HepG2 (cell line): ENCODE measurements at regions not wholly inside any gene's neighbourhood (a gene's known extent, or its start where the extent isn't known, plus 50 kb on each side); places are given as distances from the start of the nearest gene placed in this dataset.

ENCODE experiments used
- ATAC-seq: fragments of 200-7000 bp; cut with Tn5 transposase; 3 replicates; pipeline ENCODE4 v1.9.1; 2020; ENCODE audit warnings: mild to moderate bottlenecking, moderate library complexity
- BruUV-seq: library from RNA; stranded (reverse); fragments of 400-500 nt; replicated peaks from 2 replicates; lab custom pipeline; 2021; lab: Mats Ljungman, UMichigan
- CTCF ChIA-PET: fragments of 300-600 bp; formaldehyde crosslinking; extraction: SDS; loops from one replicate; lab custom pipeline; 2021; ENCODE audit warnings: low total read pairs, inconsistent platforms, low intra/inter-chr PET ratio; lab: Yijun Ruan, JAX
- POLR2A ChIA-PET: fragments of 350-600 bp; sonication (Branson Sonifier 250); formaldehyde crosslinking; loops from one replicate; lab custom pipeline; 2020; ENCODE audit warnings: antibody characterized with exemption, inconsistent platforms; lab: Yijun Ruan, JAX
- DNase-seq: peaks from one replicate; pipeline ENCODE4 v3.0.0-alpha.2; 2015; ENCODE audit warnings: low spot score
- FAIRE-seq: peaks from 3 replicates; lab custom pipeline; 2011; peaks lifted over from hg19 to GRCh38; lab: Jason Lieb, UNC
- H2AFZ ChIP-seq: one replicate; pipeline ENCODE4 v1.6.1; 2011; ENCODE audit warnings: low read length, inconsistent platforms
- H3K27ac ChIP-seq: fragments of 300-600 bp; 3 replicates; pipeline ENCODE4 v1.8.0; 2011; ENCODE audit warnings: mixed run types, mild to moderate bottlenecking, mixed read lengths, low read length, inconsistent platforms; ENCODE audit not compliant: insufficient read depth; ENCODE audit errors: extremely low read length
- H3K27me3 ChIP-seq, 2 experiments: fragments of 200-600 bp in 1 of 2; 2 replicates in 1 of 2; 3 replicates in 1 of 2; pipeline versions ENCODE4 v1.6.0 to v1.8.0; 2011; ENCODE audit warnings: low read length in 2 of 2, mild to moderate bottlenecking in 2 of 2, moderate library complexity in 2 of 2, inconsistent platforms in 1 of 2; ENCODE audit not compliant: insufficient read depth in 2 of 2, control insufficient read depth in 1 of 2
- H3K36me3 ChIP-seq, 2 experiments: fragments of 200-600 bp in 1 of 2; replicated peaks in 1 of 2; 2 replicates in 1 of 2; 3 replicates in 1 of 2; pipeline versions ENCODE4 v1.5.1 to v1.8.0; 2011; ENCODE audit warnings: low read length in 2 of 2, inconsistent platforms in 1 of 2; ENCODE audit not compliant: insufficient read depth in 2 of 2, control insufficient read depth in 1 of 2
- H3K4me1 ChIP-seq: 2 replicates; pipeline ENCODE4 v1.5.1; 2012; ENCODE audit warnings: low read length, inconsistent platforms; ENCODE audit not compliant: insufficient read depth
- H3K4me2 ChIP-seq: 2 replicates; pipeline ENCODE4 v1.6.0; 2011; ENCODE audit warnings: low read depth, low read length, inconsistent platforms
- H3K4me3 ChIP-seq, 3 experiments: fragments of 200-600 bp in 1 of 3; sonication (generic), shearing (Covaris generic) in 1 of 3; replicated peaks in 1 of 3; 2 replicates each; pipeline ENCODE4 v1.5.1; 2011 to 2016; ENCODE audit warnings: low read length in 3 of 3, inconsistent platforms in 2 of 3, low read depth in 2 of 3, mild to moderate bottlenecking in 2 of 3, control low read depth in 1 of 3, mixed read lengths in 1 of 3; ENCODE audit not compliant: insufficient read depth in 1 of 3
- H3K79me2 ChIP-seq: one replicate; pipeline ENCODE4 v1.6.1; 2011; ENCODE audit warnings: low read length, inconsistent platforms; ENCODE audit not compliant: insufficient read depth
- H3K9ac ChIP-seq: 2 replicates; pipeline ENCODE4 v1.6.0; 2011; ENCODE audit warnings: mild to moderate bottlenecking, low read depth, low read length, inconsistent platforms; ENCODE audit not compliant: insufficient read depth
- H3K9me3 ChIP-seq: 2 replicates; pipeline ENCODE4 v1.5.1; 2012; ENCODE audit warnings: mild to moderate bottlenecking, low read length
- H4K20me1 ChIP-seq: 2 replicates; pipeline ENCODE4 v1.6.0; 2011; ENCODE audit warnings: inconsistent platforms, mild to moderate bottlenecking, low read length, moderate library complexity; ENCODE audit not compliant: insufficient read depth
- ARID5B ChIP-seq: IDR thresholded peaks from 2 replicates; pipeline ENCODE4 v1.4.0; 2020; ENCODE audit warnings: mild to moderate bottlenecking, missing genetic modification reagents
- ARNT ChIP-seq: fragments of 450-650 bp; IDR thresholded peaks from 2 replicates; pipeline ENCODE4 v1.6.1; 2017
- DRAP1 ChIP-seq: IDR thresholded peaks from 2 replicates; pipeline ENCODE4 v1.6.1; 2016; ENCODE audit warnings: missing genetic modification reagents, missing compliant biosample characterization
- EEA1 ChIP-seq: sonication (generic); formaldehyde crosslinking; IDR thresholded peaks from 2 replicates; pipeline ENCODE4 v1.5.1; 2020; ENCODE audit warnings: mild to moderate bottlenecking, missing genetic modification reagents, borderline replicate concordance
- GTF3A ChIP-seq: sonication (generic); formaldehyde crosslinking; conservative IDR thresholded peaks from 2 replicates; pipeline ENCODE4 v1.4.0; 2020; ENCODE audit warnings: mild to moderate bottlenecking, missing genetic modification reagents
- HOXD1 ChIP-seq: sonication (generic); formaldehyde crosslinking; IDR thresholded peaks from 2 replicates; pipeline ENCODE4 v1.5.0; 2020; ENCODE audit warnings: missing genetic modification reagents
- IRF1 ChIP-seq: sonication (generic); formaldehyde crosslinking; IDR thresholded peaks from 2 replicates; pipeline ENCODE4 v1.4.0; 2020; ENCODE audit warnings: low read depth, mild to moderate bottlenecking, missing genetic modification reagents
- NFYC ChIP-seq: IDR thresholded peaks from 2 replicates; pipeline ENCODE4 v1.6.1; 2016; ENCODE audit warnings: missing genetic modification reagents, missing compliant biosample characterization
- SIN3A ChIP-seq: IDR thresholded peaks from 2 replicates; pipeline ENCODE4 v1.6.1; 2011; ENCODE audit warnings: low read depth, mild to moderate bottlenecking, control low read depth, low read length, borderline replicate concordance
- ZBTB7A ChIP-seq: sonication (generic); formaldehyde crosslinking; IDR thresholded peaks from 2 replicates; pipeline ENCODE4 v1.8.0; 2022; ENCODE audit warnings: mild to moderate bottlenecking, missing genetic modification reagents
- ZHX1 ChIP-seq: sonication (generic); formaldehyde crosslinking; IDR thresholded peaks from 2 replicates; pipeline ENCODE4 v1.8.1; 2022; ENCODE audit warnings: low read depth, mild to moderate bottlenecking, missing genetic modification reagents
- ZNF18 ChIP-seq: sonication (generic); formaldehyde crosslinking; IDR thresholded peaks from 2 replicates; pipeline ENCODE4 v1.8.0; 2022; ENCODE audit warnings: mild to moderate bottlenecking, missing genetic modification reagents; ENCODE audit not compliant: insufficient replicate concordance
- ZNF296 ChIP-seq: sonication (generic); formaldehyde crosslinking; conservative IDR thresholded peaks from 2 replicates; pipeline ENCODE4 v1.5.0; 2020; ENCODE audit warnings: mild to moderate bottlenecking, missing genetic modification reagents
- ZNF501 ChIP-seq: sonication (generic); formaldehyde crosslinking; IDR thresholded peaks from 2 replicates; pipeline ENCODE4 v1.5.1; 2020; ENCODE audit warnings: mild to moderate bottlenecking, moderate library complexity, missing genetic modification reagents
- ZNF547 ChIP-seq: sonication (generic); formaldehyde crosslinking; IDR thresholded peaks from 2 replicates; pipeline ENCODE4 v1.5.1; 2020; ENCODE audit warnings: mild to moderate bottlenecking, missing genetic modification reagents
- ZNF792 ChIP-seq: IDR thresholded peaks from 2 replicates; pipeline ENCODE4 v1.6.1; 2016
- WGBS: methylation state at CpG from one replicate; pipeline ENCODE4 v1.1.6; 2017; ENCODE audit warnings: low lambda C conversion rate; 5-methylcytosine and 5-hydroxymethylcytosine counted together
- in situ Hi-C: cut with HindIII; loops from 2 replicates; pipeline ENCODE4 v1.10.0; 2017; ENCODE audit warnings: low pct_unique_long_range_greater_than_20kb; ENCODE audit not compliant: extremely low pct_ligation_motif_present
- intact Hi-C: fragments of 100-400 bp; cut with micrococcal nuclease; formaldehyde crosslinking; loops from one replicate; pipeline ENCODE4 v1.10.0; 2022; ENCODE audit not compliant: unreplicated experiment

- POLR2A ChIA-PET, result no interaction called here
- no peak overlapping the region for H3K4me3 ChIP-seq
- H4K20me1 ChIP-seq, result no peaks in the 10 kb centered on the region
- no peak overlapping the region for H2AFZ ChIP-seq
- TF ChIP-seq ZNF501 (CRISPR knock-in tag), result no peak
- TF ChIP-seq ARID5B, result no peak
- TF ChIP-seq ZNF547, result no peak
- TF ChIP-seq ZHX1 (CRISPR knock-in tag), result no peak
- TF ChIP-seq HOXD1 (CRISPR knock-in tag), result no peak
- no peak for TF ChIP-seq IRF1 (CRISPR knock-in tag)
- TF ChIP-seq ARNT, result no peak
- no peak for TF ChIP-seq ZNF792 (CRISPR knock-in tag)
- no peak for TF ChIP-seq NFYC
- TF ChIP-seq ZNF296 (CRISPR knock-in tag), result no peak
- no peak for TF ChIP-seq DRAP1 (CRISPR knock-in tag)
- TF ChIP-seq ZBTB7A (CRISPR knock-in tag), result no peak
- no peak for TF ChIP-seq ZNF18 (CRISPR knock-in tag)
- no peak for TF ChIP-seq GTF3A (CRISPR knock-in tag)
- no peak for TF ChIP-seq SIN3A
- no peak for TF ChIP-seq EEA1 (CRISPR knock-in tag)
- TF ChIP-seq, all 625 proteins: peak for 0
- Histone ChIP-seq H3K36me3 (no peaks in the 10 kb centered on the region), H3K9me3 (peaks cover 27% of the 10 kb centered on the region), H3K79me2 (no peaks in the 10 kb centered on the region), H3K4me1 (no peaks in the 10 kb centered on the region), H3K27ac (no peak overlapping the region), H3K9ac (no peak overlapping the region), H3K4me2 (no peak overlapping the region), H3K27me3 (no peaks in the 10 kb centered on the region)
- DNase-seq, result no peak
- ATAC-seq, result no peak
- BruUV-seq, result no TSS peak
- CTCF ChIA-PET, result no interaction called here
- FAIRE-seq, result no peak
- in situ Hi-C loops (no loop called here), intact Hi-C loops (no loop called here)
- WGBS, result 17% methylated on average over 4 of the region's 4 CpGs
Measured at GRCh38 chr4:13833171-13833804, 205.8 kb upstream of the BOD1L1 start.
